MM.1S (cell line): ENCODE measurements at regions not wholly inside any gene's neighbourhood (a gene's known extent, or its start where the extent isn't known, plus 50 kb on each side); places are given as distances from the start of the nearest gene placed in this dataset.

Experiments
- CTCF ChIP-seq: fragments of 300-600 bp; sonication (generic); IDR thresholded peaks from 2 replicates; pipeline ENCODE4 v1.5.1; 2016; ENCODE audit warnings: antibody characterized with exemption, low read length, mixed read lengths
- EZH2phosphoT487 ChIP-seq: fragments of 300-600 bp; sonication (generic); IDR thresholded peaks from 2 replicates; pipeline ENCODE4 v1.6.1; 2018; ENCODE audit warnings: antibody characterized with exemption, low read length

DNA sequence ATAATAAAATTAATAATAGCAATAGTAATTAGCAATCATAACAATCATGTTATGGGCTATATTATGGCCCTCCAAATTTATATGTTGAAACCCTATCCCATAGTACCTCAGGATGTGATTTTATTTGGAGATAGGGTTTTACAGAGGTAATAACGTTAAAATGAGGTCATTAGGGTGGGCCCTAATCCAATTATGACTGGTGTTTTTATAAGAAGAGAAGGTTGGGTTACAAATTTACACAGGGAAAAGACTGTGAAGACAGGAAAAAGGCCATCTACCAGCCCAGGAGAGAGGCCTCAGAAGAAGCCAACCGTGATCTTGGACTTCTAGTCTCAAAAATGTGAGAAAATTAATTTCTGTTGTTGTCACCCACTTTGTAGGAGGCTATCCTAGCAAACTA lies 353.1 kb downstream of the CHL1 start:
- TF ChIP-seq CTCF, result no peak
- TF ChIP-seq EZH2phosphoT487, result no peak
